GM12872 (cell line): ENCODE measurements at regions not wholly inside any gene's neighbourhood (a gene's known extent, or its start where the extent isn't known, plus 50 kb on each side); places are given as distances from the start of the nearest gene placed in this dataset.

Source experiments
- CTCF ChIP-seq: IDR thresholded peaks from 3 replicates; pipeline ENCODE4 v1.5.1; 2011; ENCODE audit warnings: low read depth, mild to moderate bottlenecking, low read length, moderate library complexity; ENCODE audit not compliant: insufficient read depth

GRCh38 chr10:78173360-78174015, 139.8 kb downstream of the RPS24 start:
- TF ChIP-seq CTCF, result no peak

- no peak for TF ChIP-seq CTCF
These were observed 141.9 kb downstream of the RPS24 start for GRCh38 chr10:78175444-78176015.

- no peak for TF ChIP-seq CTCF
These were observed 143.0 kb downstream of the RPS24 start for GRCh38 chr10:78176320-78177317.

GRCh38 chr10:78177491-78178185, 144.0 kb downstream of the RPS24 start:
- TF ChIP-seq CTCF, result no peak

GRCh38 chr10:78178397-78178796, 144.7 kb downstream of the RPS24 start:
- TF ChIP-seq CTCF, result no peak

- TF ChIP-seq CTCF, result no peak
These were observed 145.3 kb downstream of the RPS24 start for GRCh38 chr10:78178940-78179339.
